ACHN (cell line): ENCODE measurements at regions not wholly inside any gene's neighbourhood (a gene's known extent, or its start where the extent isn't known, plus 50 kb on each side); places are given as distances from the start of the nearest gene placed in this dataset.

Experiments used
- DNase-seq: peaks from one replicate; pipeline ENCODE4 v3.0.0-alpha.2; 2015
- in situ Hi-C: cut with HindIII; loops from 2 replicates; pipeline ENCODE4 v1.10.0; 2017; ENCODE audit warnings: low sequenced_read_pairs, low pct_ligation_motif_present, low pct_unique_long_range_greater_than_20kb

- in situ Hi-C loops = no loop called here
- no peak for DNase-seq
These were observed 116.6 kb downstream of the NTMT2 start for GRCh38 chr1:170262276-170262939.

DNA sequence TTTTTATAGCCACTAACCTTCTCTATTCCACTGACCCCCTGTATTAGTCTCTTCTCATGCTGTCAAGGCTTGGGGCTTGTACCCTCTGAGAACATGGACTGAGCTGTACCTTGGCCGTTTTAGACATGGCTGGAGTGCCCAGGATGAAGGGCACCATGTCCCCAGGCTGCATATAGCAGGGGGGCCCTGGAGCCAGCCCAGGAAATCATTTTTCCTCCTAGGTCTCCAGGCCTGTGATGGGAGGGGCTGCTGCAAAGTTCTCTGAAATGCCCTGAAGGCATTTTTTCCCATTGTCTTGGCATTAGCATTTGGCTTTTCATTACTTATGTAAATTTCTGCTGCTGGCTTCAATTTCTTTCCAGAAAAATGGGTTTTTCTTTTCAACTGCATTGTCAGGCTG lies 119.5 kb downstream of the NTMT2 start:
- no peak for DNase-seq
- in situ Hi-C loops = no loop called here

GRCh38 chr1:170267317-170267716 lies 121.6 kb downstream of the NTMT2 start:
- DNase-seq = no peak
- in situ Hi-C loops = no loop called here

DNA sequence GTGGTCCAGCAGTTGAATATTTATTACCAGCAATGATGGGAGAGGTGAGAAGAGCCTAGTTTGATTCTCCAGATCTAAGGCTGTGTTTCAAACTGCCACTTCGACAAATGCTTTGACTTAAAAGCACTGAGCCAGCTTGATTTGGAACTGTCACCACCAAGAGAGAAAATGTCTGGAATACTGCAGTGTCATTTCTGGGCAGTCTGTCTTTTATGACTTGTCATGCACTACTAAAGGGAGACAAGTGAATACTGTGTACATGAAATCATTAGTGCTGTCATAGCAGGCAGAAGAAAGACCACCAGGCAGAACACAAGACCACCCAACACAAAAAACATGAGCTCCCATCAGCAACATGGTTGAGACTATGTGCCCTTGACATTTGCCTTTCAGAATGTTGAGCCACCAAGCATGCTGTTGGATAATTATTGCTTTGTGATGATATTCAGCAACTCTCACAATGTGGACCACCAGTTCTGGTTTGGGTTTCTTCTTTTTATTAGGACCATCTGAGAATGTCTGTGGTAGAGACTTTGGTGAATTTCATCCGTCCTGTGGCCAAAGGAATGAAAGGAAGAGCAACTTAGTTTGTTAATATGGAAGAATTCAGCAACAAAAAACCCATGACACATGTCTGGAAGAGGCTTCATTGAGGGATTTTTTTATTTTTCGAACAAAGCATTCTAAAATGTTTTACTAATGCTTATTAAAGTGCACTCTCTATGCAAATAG lies 125.8 kb downstream of the NTMT2 start:
- no peak for DNase-seq
- in situ Hi-C loops = no loop called here

DNA sequence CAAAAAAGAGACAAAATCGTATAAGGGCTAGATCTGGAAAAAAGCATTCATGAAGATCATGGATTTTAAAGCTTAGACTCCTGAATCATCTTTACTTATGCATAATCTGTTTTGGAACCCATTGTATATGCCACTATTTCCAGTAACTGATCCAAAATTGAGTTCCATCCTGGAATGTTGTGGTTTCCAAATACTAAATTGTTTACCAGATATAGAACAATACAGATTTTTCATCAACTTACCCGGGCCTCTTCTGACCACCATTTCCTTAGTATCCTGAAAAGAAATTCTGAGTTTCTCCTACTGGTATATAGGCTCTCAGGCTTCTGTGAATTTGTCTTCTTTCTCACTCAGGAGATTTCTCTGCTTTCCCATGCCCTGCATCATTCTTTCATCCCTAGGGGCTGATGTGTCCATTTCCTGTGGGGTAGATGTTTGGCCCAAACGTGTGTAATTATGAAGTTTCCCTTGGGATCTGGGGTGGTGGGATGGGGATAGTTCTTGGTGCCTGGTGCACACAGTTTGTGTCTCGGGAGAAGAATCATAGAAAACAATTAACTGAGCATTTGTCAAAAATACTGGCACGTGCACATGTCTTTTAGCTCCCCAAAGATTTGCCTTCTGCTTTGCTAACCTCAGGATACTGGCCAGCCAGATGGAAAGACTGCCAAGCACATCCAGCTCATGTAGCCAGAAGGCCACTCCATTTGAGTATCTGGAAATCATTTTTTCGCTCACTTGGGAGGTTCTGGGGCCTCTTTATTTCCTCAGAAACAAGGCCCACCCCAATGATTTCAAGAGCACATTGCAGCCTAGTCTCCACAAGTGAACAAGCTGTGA lies 127.8 kb downstream of the NTMT2 start:
- in situ Hi-C loops = no loop called here
- no peak for DNase-seq

GRCh38 chr1:170274131-170274501 lies 128.4 kb downstream of the NTMT2 start:
- DNase-seq = no peak
- in situ Hi-C loops = no loop called here

- no peak for DNase-seq
- in situ Hi-C loops = no loop called here
These were observed 132.2 kb downstream of the NTMT2 start for GRCh38 chr1:170277985-170278384.

GRCh38 chr1:170284016-170284415 lies 138.3 kb downstream of the NTMT2 start:
- DNase-seq = no peak
- in situ Hi-C loops = no loop called here

DNA sequence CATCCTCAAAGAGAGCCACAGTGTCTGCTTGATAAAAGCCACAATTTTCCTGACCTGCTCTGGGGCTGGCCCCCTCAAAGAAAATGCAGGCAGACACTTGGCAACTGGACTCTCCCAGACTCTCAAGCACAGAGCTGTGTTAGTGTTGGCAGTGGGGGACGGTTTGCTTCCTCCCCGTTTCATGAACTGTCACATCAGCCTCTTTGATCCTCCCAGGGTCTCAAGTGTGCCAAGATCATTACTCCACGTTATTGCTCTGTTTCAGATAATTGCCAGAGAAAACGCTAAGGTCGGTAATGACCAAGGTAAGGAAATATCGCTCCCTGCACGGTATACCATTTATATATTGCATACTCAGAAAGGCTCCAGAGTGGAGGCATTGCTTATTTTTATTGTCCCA lies 138.8 kb downstream of the NTMT2 start:
- DNase-seq = no peak
- in situ Hi-C loops = no loop called here

DNA sequence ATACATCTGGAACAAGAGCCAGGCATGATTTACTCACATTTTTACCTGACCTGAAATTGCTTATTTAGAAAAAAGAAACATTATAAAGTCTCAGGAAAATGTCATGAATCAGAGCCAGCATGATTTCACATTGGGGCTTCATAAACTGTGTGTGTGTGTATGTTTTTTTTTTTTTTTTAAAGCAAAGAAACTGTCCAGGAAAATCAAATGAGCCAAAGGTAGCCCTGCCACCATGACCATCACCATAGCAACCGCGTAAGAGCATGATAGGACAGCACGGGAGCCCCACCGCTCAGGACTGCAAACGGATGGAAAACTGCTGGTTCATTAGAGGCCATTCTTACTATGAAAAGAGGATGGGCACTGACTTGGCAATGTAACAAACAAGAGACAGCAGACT lies 139.2 kb downstream of the NTMT2 start:
- in situ Hi-C loops = no loop called here
- DNase-seq = no peak

DNA sequence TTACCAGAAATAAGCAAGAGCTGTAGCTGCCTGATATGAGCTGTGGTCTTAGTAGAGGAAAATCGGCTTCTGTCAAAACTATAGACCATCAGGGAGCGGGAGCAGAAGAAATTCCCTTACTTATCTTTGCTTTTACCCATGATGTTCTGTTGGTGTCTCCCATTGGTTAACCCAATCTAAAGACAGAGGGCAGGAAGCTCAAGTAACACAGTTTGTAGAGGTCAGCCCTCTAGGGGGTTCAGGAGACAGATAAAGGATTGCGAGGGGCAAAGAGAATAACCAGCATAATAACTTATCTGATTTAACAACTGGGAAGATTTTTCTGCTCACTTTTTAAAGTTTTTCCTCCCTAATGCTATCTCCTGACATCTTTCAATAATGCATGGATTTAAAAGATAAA lies 142.4 kb downstream of the NTMT2 start:
- in situ Hi-C loops = no loop called here
- no peak for DNase-seq

DNA sequence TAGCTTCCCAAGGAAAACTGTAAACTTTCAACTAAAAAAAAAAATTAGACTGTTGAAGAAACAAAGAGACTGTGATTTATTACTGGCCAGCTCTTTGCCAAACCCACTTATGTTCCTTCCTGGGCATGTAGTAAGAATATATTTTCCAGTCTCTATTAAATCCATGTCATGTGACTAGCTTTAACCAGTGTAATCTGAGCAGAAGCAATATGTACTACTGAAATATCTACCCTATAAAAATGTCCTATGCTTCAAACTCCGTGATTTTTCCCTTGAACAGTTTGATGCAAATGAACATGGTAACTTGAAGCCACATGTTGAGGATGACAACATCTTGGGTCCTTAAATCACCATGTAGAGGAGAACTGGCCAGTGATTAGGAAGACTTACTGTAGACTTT lies 144.5 kb downstream of the NTMT2 start:
- no peak for DNase-seq
- in situ Hi-C loops = no loop called here

DNA sequence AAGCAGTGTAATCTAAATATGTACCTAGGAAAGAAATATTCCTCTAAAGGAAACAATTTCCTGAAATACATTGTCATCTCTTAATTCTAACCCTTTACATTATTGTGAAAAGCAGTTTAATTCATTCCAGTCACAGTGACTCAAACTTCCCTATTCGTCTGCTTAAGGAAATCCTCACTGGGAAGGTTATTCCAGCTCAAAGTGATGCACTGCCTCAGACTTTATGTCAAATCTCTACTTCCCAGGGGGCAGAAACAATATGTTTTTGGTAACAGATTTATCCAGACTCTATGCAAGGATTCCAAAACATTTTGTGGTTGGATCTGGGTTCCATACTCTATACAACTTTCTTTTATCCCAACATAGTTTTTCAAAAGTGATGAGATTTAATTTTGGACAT lies 145.2 kb downstream of the NTMT2 start:
- no peak for DNase-seq
- in situ Hi-C loops = no loop called here

- DNase-seq = no peak
- in situ Hi-C loops = no loop called here
These were observed 145.8 kb downstream of the NTMT2 start for GRCh38 chr1:170291516-170291915.

DNA sequence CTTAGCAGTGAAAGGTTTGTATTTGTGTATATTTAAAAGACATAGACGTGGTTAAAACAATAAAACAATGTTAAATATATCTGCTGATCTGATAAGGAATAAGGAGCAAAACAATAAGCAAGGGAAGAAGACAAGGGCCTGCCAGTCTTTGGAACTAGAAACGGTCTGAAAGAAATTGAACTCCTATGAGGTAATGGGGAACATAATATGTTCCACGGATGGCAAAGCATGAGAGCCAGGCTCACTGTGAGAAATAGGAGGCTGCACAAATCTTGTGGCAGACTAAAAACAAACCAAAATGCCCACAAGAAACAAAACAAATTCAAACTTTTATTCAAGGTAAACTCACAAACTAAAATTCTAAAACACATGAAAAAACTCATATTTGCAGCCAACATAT lies 150.5 kb downstream of the NTMT2 start:
- no peak for DNase-seq

GRCh38 chr1:170296642-170297041 lies 150.9 kb downstream of the NTMT2 start:
- no peak for DNase-seq
- in situ Hi-C loops = no loop called here

More for the DNA sequence above, 150.5 kb downstream of the NTMT2 start:
- in situ Hi-C loops = no loop called here

DNA sequence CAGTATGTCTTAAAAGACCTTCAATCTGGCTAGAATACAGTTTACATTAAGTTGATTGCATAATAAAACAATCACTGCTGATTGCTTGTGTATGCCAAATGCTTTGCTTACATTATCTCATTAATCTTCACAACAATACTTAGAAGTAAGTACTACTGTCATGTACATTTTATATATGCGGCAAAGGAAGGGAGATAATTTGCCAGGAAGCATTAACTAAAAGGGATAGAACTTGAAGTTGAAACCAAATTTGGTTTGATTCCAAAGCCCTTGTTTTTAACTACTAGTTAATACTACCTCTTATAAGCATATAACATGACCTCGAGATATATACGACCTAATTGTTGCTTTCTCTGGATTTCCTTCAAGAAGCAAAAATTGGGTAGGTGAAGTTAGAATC lies 155.8 kb downstream of the NTMT2 start:
- in situ Hi-C loops = no loop called here

GRCh38 chr1:170303034-170303433 lies 157.3 kb downstream of the NTMT2 start:
- in situ Hi-C loops = no loop called here
- DNase-seq = no peak

More for the DNA sequence above, 155.8 kb downstream of the NTMT2 start:
- DNase-seq = no peak

DNA sequence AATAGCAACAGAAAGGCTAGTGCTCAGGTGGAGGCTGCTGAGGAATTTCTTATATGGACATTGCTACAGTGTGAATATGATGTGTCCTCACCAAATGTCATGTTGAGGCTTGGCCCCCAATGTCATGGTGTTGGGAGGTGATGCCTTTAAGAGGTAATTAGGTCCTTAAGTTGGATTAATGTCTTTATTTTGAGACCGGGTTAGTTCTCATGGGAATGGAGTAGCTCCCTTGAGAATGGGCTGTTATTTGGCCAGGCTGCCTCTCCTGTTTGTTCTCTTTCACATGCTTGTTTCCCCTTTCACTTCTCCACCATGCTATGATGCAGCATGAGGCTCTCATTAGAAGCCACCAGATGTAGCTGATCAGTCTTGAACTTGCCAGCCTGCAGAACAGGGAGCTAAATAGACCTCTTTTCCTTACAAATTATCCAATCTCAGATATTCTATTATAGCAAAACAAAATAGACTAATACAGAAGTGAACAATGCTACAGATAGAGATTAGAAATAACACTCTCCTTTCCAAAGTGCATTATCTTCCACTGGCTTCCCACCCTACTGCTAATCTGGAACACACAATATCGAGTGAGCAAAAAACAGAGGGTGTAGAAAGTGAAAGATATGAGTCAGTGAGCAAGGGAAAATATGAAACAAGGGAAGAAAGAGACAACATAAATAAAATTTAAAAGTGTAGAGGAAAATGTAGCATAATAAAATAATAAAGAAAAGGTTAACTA lies 160.2 kb downstream of the NTMT2 start:
- in situ Hi-C loops = no loop called here

More for the DNA sequence above, 160.2 kb downstream of the NTMT2 start:
- no peak for DNase-seq
